ENCODE measurements at regions not wholly inside any gene's neighbourhood (a gene's known extent, or its start where the extent isn't known, plus 50 kb on each side); places are given as distances from the start of the nearest gene placed in this dataset.

- TF ChIP-seq CTCF (IDR thresholded peaks at IDR 0.05; ENCODE audit: poor library complexity, severe bottlenecking) (peak; percentile 90), POLR2AphosphoS5 (IDR thresholded peaks at IDR 0.05) (no peak), TAF1 (IDR thresholded peaks at IDR 0.05; ENCODE audit: low read depth) (no peak)
These were observed 477.6 kb downstream of the NPHP4 start for GRCh38 chr1:5514527-5515183.
